DMS 273 (cell line): ENCODE measurements at regions not wholly inside any gene's neighbourhood (a gene's known extent, or its start where the extent isn't known, plus 50 kb on each side); places are given as distances from the start of the nearest gene placed in this dataset.
"Not testable (repeated sequence)": the region's sequence is repeated elsewhere in the genome, so short reads cannot be mapped to it uniquely, and the experiment has no call there.

Experiments used
- DNase-seq: peaks from one replicate; lab custom pipeline; 2025; ENCODE audit not compliant: unreplicated experiment; lab: John Stamatoyannopoulos, UW

DNA sequence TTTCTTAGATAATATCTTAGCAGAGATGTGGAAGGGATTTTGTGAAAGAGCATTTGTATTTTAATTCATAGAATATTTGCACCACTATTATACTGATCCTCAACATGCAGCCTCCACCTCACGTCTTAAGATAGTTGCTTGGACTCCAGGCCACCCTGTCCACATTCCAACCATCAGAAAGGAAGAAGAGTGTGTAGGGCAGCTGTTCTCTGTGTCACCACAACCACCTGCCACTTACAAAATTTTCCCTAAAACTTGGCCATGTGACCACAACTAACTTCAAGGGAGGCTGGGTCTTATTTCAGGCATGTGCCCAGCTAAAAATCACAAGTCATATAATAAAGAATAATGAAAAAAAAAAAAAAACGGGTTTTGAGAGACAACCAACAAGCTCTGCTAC lies 528.1 kb downstream of the RAB28 start:
- DNase-seq = no peak

DNA sequence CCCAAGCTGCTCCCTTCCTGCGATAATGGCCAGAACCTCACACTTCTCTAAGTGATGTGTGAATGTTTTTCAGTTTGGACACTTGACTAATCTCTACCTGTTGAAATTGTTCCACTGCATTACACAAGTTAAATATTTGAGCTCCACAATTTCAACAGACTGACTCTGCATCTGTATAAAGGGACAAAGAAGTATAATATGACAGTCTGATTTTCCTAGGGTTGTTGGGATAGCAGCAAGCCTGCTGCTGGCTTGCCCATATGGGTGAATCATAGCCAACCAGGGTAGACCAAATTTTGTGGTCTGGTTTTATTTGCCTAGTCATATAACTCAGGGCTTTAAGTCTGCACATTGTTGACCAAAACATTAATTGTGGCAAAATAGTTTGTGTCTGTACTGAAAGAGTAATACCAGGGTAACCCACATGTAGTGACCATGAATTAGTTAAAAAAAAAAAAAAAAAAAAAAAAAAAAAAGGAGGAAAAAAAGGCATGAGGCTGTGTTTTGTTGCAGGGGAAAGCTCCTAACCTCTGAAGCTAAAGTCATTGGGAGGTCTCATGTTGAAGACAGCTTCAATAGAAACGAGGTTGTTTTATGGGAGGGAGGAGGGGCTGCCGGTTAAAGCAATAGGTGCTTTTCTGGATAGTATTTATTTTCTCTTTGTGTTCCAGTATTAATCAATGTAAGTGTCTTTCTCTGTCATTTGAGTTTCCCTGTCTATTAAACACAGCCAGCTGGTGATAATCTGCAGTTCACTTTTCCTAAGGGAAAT lies 534.2 kb downstream of the RAB28 start:
- DNase-seq = no peak

DNA sequence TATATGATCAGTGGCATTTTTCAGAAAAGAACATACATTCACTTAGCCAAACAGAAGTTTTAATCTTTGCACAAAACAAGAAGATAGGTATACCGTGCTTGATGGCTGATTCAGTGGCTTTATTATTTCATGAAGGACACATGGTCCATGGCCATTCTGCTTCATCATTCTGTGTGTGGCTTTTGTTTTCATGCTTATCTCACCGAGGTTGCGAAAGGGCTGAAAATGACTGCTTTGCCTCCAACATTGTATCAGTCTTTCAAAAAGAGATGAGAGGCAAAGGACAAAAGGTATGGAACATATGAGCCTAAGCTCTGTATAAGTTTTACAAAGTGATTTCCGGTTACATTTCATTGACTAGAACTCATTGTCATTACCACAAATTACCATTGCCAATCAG lies 541.1 kb downstream of the RAB28 start:
- DNase-seq = no peak

DNA sequence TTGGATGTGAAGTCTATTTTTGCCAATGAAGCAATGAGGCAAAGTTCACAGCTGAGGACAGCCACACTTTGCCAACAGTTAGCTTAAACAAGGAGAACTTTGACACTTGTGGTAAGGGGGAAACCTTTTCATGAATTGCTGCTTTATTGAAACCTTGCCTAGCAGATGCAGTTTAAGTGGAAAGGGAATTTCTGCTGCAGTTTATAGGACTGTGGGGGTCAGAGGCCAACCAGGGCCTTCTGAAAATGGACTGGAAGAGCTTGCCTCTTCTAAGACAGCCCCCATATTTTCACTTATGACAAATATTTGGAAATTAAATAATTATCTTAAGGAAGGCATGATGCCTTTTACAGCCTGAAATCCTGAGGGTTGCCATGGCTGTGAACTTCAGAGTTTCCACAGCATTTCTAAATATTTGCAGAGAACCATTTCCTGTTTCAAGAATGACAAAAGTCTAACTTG lies 550.3 kb downstream of the RAB28 start:
- DNase-seq = no peak

DNA sequence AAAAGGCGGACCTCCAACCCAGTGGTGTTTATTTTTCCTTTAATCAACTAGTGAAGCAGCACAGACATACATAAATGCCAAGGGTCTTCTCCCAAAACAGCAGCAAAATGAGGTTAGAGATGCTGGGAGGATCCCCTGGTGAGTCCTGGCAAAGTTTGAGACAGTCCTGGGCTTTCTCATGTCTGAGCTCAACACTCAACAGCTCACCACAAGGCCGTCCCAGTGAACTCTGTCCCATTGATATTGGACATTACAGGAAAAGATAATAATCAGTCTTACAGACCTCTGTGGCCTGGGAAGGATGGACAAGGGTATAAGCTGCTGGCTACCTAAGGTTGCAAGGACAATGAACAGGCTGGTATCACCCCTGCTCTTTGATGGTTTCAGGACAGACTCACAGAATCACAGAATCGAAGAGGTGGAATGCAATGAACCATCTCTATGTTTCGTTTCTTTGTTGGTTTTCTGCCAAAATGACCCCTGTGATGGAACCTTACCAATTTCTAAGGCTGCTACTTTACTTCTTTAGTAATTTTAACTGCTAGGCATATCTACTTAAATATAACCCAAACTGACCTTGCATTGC lies 551.8 kb downstream of the RAB28 start:
- no peak for DNase-seq

DNA sequence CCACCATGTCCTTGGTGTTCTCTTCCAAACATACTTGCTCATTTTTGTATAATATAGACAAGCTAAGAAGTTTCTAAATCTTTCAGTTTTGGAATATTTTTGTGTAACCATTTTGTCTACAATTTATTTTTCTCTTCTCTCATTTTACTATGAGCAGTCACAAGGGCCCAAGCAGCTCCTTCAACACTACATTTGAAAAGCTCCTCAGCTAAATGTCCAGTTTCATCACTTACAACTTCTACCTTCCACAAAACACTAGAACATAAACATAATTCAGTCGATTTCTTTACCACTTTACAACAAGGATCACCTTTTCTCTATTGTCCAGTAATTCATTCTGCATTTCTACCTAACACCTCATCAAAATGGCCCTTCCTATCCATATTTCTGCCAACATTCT lies 554.4 kb downstream of the RAB28 start:
- no peak for DNase-seq

DNA sequence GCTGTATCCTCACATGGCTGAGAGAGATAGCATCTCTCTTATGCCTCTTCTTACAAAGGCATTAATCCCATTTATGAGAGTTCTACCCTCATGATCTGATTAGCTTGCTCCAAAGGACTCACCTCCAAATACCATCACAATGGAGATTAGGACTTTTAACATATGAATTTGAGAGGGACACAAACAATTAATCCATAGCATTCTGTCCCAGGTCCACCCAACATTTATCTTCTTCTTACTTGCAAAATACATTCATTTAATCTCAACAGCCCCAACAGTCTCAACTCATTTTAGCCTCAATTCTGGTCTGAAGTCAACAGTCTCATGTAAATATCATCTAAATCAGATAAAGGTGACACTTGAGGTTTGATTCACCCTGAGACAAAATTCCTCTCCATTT lies 555.4 kb downstream of the RAB28 start:
- no peak for DNase-seq

DNA sequence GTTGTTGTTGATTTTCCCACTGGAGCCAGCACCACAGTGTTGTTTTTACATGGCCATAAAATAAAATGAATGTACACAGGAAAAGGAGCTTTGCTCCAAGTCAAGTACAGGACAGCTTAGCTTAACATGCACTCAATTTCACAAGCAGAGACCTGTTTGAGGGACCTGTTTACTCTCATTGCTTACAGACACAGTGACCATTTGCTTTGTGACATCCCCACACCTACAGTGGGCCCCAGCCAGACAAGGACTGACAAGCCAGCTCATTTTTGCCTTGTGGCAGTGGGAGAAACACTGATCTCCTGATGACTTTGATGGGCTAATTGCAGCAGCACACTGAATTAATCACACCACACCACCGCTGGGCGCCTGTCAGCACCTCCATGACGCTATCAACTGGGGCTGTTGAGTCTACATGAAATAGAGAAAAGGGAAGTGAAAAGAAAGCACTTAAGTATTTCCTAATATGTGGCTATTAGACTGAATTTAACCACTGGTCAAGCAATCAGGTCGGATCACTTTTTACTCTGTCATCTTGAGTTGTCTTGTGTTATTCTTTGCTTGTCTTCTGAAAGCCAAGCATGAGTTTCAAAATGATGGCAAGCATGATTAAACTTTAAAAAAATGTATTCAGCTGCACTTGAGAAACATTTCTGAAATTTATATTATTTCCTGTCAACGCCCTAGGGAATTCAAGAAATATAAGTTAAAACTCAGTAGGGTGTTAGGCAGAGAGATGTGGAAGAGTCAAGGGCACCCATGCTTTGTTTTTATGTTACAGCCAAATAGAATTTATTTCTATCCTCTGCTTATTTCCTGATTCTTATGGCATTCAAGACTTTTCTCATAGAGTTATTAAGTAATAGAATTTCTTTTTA lies 557.7 kb downstream of the RAB28 start:
- DNase-seq = no peak

DNA sequence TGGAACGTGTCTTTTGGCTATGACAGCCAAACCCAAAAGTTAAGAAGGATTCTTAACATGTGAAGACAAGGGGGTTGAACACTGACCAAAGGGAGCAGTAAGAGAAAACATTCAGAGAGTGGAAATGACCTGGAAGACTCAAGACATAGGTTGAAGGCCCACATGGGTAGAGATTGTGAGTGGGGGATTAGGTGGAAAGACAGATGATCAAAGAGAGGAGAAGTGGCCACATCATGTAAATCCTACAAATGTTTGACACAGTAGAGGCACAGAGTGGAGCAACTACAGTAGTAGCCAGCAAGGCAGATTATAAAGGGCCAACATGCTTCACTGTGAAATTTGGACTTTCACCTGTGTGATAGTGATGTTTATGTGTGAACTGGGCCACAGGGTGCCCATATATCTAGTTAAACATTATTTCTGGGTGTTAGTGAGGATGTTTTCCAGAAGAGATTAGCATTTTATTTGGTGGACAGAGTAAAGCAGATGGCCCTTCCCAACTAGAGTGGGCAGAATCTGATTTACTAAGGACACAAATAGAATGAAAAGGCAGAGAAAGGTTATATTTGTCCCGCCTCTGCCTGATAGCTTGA lies 559.3 kb downstream of the RAB28 start:
- no peak for DNase-seq

DNA sequence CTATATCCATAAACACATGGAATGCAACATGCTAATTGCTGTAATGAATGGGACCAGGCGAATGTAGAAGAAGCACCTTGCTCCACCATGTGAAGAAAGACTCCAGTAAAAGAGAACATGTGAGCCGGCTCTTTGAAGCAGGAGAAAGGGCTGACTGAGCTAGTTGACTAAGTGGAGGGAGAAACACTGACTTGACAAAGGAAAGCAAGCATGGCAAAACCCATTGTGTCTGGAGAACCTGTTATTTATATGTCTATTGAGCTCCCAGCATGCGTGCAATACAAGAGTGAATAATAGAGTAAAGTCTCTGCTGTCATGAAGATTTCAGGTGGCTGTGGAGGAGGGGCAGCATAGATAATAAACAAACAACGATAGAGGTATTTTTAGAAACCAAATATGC lies 559.9 kb downstream of the RAB28 start:
- DNase-seq = no peak

DNA sequence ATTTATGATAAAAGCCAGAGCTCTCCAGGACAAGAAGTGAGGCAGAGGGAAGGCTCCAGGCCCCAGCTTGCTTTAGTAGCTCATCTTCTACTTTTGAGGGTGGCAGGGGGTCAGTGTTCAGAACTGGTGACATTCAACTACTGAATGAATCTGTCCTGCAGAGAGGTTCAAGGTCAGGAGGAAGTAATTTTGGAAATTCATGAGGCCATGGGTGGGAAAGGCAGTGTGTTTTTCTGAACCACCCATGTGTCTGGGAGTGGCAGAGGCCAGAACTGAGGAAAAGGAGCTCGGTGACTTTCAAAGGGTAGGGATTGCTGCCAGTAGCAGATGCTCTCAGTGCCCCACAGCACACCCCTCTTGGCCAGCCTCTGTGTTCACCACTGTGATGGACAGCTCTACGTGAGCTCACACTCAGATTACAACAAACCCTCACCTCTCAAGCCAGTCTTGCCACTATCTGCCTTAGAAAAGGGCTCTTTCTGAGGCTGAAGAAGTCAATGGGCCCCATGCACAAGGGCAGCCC lies 571.2 kb downstream of the RAB28 start:
- no peak for DNase-seq

DNA sequence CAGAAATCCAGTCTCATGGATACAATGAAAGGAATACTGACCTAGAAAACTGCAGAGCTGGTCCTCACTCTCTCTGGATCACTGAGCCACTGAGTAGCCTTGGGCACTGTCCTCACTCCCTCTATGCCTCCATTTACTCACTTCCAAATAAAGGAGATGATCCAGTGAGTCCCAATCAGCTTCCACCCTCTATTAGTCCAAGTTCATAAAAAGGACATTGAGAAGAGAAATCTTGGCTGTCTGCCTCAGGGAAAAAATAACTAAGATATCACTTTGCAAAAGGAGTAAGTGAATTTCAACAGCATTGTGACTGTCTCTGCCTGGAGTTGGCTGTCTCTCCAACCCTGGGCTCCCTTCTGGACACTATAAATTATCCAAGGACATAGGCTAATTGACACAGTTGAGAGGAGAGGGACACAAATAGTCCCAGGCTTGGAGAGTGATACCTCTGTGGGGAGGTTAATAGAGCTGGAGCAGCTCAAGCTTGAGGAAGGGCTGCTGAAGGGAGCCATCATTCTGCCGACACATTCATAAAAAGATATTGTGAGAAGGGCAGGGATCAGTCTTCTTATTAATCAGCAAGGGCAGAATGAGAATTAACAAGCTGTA lies 572.3 kb downstream of the RAB28 start:
- no peak for DNase-seq

DNA sequence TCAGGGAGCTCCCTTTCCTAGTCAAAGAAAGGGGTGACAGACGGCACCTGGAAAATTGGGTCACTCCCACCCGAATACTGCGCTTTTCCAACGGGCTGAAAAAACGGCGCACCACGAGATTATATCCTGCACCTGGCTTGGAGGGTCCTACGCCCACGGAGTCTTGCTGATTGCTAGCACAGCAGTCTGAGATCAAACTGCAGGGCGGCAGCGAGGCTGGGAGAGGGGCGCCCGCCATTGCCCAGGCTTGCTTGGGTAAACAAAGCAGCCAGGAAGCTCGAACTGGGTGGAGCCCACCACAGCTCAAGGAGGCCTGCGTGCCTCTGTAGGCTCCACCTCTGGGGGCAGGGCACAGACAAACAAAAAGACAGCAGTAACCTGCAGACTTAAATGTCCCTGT lies 580.5 kb downstream of the RAB28 start:
- DNase-seq = not testable (repeated sequence)

DNA sequence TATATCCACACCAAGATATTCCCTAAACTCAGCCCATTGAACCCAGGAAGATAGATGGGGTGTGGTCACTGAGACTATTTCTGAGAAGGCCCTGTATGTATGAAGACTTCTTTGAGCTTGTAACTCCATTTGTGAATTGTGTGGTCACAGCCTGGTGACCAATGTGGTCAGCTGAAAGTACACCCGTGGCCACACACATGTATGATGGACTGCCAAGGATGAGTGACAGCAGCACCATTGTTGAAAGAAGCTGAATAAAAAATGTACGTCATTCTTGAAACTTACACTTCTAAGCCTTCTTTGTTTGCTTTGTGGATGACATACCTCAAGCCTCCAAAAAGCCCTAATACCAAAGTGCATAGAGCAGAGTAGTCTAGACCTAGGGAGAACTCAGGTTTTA lies 581.4 kb downstream of the RAB28 start:
- DNase-seq = no peak

DNA sequence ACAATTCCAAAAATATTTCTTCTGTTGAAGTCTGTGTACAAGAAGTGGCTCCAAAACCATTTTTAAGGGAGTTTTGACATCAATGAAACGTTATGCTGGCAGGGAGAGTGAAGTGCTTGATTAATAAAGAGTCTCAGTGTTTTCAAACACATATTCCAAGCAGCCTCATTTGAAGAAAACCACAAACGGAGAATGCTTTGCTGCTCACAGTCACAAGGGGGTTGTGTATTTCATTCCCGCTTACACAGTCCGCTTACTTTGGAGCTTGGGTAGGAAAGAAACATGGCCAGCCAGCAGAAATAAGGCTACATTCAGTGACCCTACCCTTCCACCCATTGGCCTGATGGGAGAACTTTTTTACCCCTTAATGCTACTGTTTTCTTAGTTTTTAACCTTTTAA lies 586.2 kb downstream of the RAB28 start:
- DNase-seq = no peak

DNA sequence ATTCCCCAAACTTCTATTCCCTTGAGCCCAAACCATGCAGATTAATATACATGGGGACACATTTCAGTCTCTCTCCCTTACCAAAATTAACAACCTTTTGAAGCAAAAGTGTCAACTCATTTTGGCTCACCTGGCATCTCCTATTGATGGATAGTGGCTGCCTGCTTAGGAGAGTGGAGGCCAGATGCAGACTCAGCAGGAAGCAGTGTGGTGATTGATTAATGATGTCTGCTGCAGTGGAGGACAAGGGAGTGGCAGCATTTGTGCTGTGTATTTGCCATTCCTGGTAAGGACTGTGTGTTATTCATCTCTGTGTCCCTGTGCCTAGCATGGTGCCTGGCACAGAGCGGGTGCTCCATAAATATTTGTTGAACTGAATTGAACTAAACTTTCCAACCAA lies 590.1 kb downstream of the RAB28 start:
- no peak for DNase-seq

DNA sequence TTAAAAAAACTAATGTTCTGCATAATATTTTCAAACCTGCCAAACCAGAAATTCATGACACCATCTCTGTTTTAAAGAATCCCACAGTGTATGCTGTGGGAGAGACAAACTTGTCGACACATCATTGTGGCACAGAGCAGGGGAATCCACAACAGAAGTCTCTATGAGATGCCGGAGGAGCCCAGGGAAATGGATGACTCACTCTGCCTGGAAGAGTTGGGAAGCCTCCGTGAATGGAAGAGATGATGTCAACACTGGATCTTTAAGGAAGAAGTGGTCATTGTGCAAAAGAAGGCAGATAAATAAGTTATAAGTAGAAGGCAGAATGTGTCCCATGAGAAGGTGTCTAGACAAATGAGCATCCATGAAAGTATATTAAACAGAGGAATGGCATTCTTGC lies 595.1 kb downstream of the RAB28 start:
- no peak for DNase-seq

DNA sequence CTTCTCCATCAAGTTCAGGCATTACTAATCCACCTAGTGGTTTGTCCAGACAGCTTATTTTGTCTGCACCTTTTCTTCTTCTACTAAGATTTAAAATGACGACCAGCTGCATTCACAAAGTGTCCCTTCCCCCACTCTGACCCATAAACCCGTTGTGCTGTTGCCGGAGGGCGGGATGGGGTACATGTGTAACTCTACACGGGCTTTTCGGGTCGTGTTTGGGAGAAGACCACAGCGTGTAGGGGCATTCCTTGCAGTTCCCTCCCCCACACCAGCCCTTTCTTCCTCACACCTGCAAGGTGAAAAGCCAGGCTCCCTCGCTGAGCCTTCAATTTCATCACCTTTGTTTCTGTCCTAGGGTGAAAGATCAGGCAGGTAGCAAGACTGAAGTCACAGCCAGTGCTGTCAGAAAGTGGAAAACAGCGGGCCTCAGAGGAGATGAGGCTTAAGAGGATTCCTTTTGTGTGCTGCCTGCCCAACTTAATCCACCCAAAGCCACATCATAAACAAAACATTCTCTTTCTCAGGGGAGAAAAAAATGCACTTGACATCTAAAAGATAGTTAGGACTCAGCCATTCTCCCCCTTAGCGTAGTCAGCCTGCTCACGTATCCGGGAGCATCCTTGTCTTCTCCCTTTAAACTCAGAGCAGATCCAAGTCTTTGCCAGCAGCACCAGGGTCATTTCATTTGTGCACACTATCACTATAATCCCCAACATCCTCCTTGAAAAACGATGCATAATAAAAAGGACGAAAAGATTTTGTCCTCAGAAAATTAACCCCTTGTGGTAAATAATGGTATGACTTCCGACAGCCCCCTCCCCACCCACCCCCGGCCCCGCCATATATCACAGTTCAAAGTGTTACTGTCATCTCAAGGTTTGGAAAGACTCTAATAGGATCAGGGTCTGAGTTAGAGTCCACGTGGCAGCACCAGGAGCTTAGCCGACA lies 599.0 kb downstream of the RAB28 start:
- no peak for DNase-seq

DNA sequence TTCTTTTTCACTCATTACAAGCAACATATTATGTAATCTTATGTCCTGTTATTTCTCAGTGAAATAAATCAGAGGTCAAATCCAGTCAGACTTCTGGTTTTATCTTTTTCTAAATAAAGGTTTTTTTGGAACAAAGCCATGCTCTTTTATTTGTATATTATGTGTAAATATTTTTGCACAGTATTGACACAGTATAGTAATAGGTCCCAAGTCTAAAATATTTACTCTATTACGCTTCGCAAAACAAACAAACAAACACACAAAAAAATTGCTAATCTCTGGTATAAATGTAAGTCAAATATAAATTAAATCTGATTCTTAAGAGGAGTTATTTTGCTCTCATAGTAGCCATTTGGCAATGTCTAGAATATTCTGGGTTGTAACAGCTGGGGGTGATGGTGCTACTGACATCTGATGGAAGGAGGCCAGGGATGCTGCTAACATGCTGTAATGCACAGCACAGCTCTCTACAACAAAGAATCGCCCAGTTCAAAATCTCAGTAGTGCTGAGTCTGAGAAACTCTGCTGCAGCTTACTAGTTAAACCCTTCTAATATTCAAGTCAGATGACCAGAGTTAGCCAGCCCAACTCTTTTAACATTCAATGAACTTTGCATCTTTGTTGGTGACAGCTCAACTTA lies 602.1 kb downstream of the RAB28 start:
- no peak for DNase-seq
